T-cell (primary cell): ENCODE measurements at regions not wholly inside any gene's neighbourhood (a gene's known extent, or its start where the extent isn't known, plus 50 kb on each side); places are given as distances from the start of the nearest gene placed in this dataset.

Experiments
- ATAC-seq, 4 experiments: fragments of 200-7000 bp in 3 of 4; fragments of 150-1000 bp in 1 of 4; cut with Tn5 transposase; replicated peaks in 1 of 4; 1 replicate in 3 of 4; 2 replicates in 1 of 4; pipeline ENCODE4 v1.10.0; 2021; ENCODE audit warnings: moderate library complexity in 3 of 4, mild to moderate bottlenecking in 2 of 4, moderate number of reproducible peaks in 1 of 4
- CTCF ChIA-PET, 2 donors: fragments of 300-600 bp; sonication (Branson Sonifier 250); formaldehyde crosslinking; loops; one replicate each; lab custom pipeline; 2022; ENCODE audit warnings: antibody characterized with exemption in 2 of 2; lab: Charles Lee
- POLR2A ChIA-PET, 2 donors: fragments of 300-600 bp; sonication (Branson Sonifier 250); formaldehyde crosslinking; loops; one replicate each; lab custom pipeline; 2022; ENCODE audit warnings: antibody characterized with exemption in 2 of 2; lab: Charles Lee
- DNase-seq, 35 experiments: peaks; one replicate each; pipeline versions ENCODE4 v3.0.0 to v3.0.0-alpha.2; 2013 to 2023
- H3K27ac ChIP-seq: one replicate; pipeline ENCODE4 v1.5.1; 2013; ENCODE audit warnings: low read length
- H3K27me3 ChIP-seq, 2 experiments: replicated peaks in 1 of 2; 1 replicate in 1 of 2; 2 replicates in 1 of 2; pipeline versions ENCODE4 v1.6.1 to v1.7.0; 2013; ENCODE audit warnings: low read length in 1 of 2, mixed read lengths in 1 of 2; ENCODE audit not compliant: control insufficient read depth in 2 of 2, insufficient read depth in 2 of 2; ENCODE audit errors: extremely low read depth in 1 of 2
- H3K36me3 ChIP-seq, 2 donors: 1 replicate in 1 of 2; 2 replicates in 1 of 2; pipeline versions ENCODE4 v1.6.1 to v1.7.0; 2013; ENCODE audit warnings: low read length in 1 of 2; ENCODE audit not compliant: control insufficient read depth in 2 of 2, insufficient read depth in 1 of 2; ENCODE audit errors: extremely low read depth in 1 of 2
- H3K4me1 ChIP-seq, 2 experiments: 1 replicate in 1 of 2; 2 replicates in 1 of 2; pipeline versions ENCODE4 v1.6.1 to v1.7.0; 2013; ENCODE audit warnings: low read length in 2 of 2, mixed read lengths in 1 of 2; ENCODE audit not compliant: insufficient read depth in 2 of 2, control insufficient read depth in 1 of 2; ENCODE audit errors: extremely low read depth in 1 of 2
- H3K4me3 ChIP-seq, 2 donors: 1 replicate in 1 of 2; 2 replicates in 1 of 2; pipeline versions ENCODE4 v1.5.1 to v1.7.0; 2013; ENCODE audit warnings: mild to moderate bottlenecking in 2 of 2, low read length in 1 of 2, moderate library complexity in 1 of 2; ENCODE audit not compliant: control insufficient read depth in 1 of 2; ENCODE audit errors: extremely low read depth in 1 of 2
- H3K9me3 ChIP-seq: 2 replicates; pipeline ENCODE4 v1.7.0; 2013
- H3K27ac Mint-ChIP-seq, 2 donors: one replicate each; pipeline ENCODE4 v1.8.0; 2020 to 2021; ENCODE audit warnings: mild to moderate bottlenecking in 2 of 2, mixed read lengths in 2 of 2
- H3K27me3 Mint-ChIP-seq, 2 donors: one replicate each; pipeline ENCODE4 v1.8.0; 2021 to 2022; ENCODE audit warnings: mixed read lengths in 2 of 2
- H3K36me3 Mint-ChIP-seq: one replicate; pipeline ENCODE4 v1.8.0; 2021; ENCODE audit warnings: mixed read lengths
- H3K4me1 Mint-ChIP-seq, 3 donors: one replicate each; pipeline ENCODE4 v1.8.0; 2020 to 2022; ENCODE audit warnings: mixed read lengths in 3 of 3, mild to moderate bottlenecking in 1 of 3
- H3K4me3 Mint-ChIP-seq, 3 donors: one replicate each; pipeline ENCODE4 v1.8.0; 2020 to 2022; ENCODE audit warnings: mild to moderate bottlenecking in 3 of 3, mixed read lengths in 3 of 3, moderate library complexity in 3 of 3
- H3K9me3 Mint-ChIP-seq, 3 donors: one replicate each; pipeline ENCODE4 v1.8.0; 2020 to 2022; ENCODE audit warnings: mixed read lengths in 3 of 3
- WGBS: methylation state at CpG from one replicate; pipeline ENCODE4 v1.1.5; 2013; ENCODE audit warnings: missing lambda C conversion rate; ENCODE audit not compliant: insufficient coverage; 5-methylcytosine and 5-hydroxymethylcytosine counted together

DNA sequence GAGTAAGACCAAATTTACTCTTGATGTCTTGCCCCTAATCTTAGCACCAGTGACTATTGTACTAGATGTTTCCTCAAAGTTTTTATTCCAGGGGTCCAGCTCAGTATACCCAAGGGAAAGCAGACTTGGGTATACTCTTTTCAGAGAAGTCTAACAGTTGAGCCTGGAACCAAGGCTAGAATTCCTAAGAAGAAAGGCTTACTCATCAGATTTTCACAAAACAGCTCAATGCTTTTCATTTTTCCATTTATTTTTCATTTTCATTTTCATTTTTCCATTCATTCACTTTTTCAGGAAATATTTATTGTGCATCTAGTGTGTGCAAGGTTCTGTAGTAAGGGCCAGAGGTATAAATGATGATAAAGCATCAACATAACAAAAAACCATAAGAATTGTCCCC is 143.2 kb downstream of the PHLDA1 start:
- H3K36me3 ChIP-seq = no peaks in the 10 kb centered on the region
- Mint-ChIP-seq H3K4me3 (no peak overlapping the region), H3K9me3 (no peaks in the 10 kb centered on the region), H3K27me3 (peaks cover 10 to 18% of the 10 kb centered on the region in 2 donors), H3K36me3 (no peaks in the 10 kb centered on the region), H3K4me1 (no peaks in the 10 kb centered on the region), H3K27ac (no peak overlapping the region)
- no peaks in the 10 kb centered on the region for H3K4me1 ChIP-seq
- H3K4me3 ChIP-seq = no peak overlapping the region
- no peaks in the 10 kb centered on the region for H3K27me3 ChIP-seq
- ChIA-PET CTCF (interaction anchor here in 1 of 2 donors (0.6 kb wide), 1 partner anchor 612 kb away, joined by 4 read pairs; no protein-coding TSS in a partner anchor), POLR2A (no interaction called here)
- H3K9me3 ChIP-seq = no peaks in the 10 kb centered on the region
- no peak overlapping the region for H3K27ac ChIP-seq
- ATAC-seq = no peak
- no peak for DNase-seq

DNA sequence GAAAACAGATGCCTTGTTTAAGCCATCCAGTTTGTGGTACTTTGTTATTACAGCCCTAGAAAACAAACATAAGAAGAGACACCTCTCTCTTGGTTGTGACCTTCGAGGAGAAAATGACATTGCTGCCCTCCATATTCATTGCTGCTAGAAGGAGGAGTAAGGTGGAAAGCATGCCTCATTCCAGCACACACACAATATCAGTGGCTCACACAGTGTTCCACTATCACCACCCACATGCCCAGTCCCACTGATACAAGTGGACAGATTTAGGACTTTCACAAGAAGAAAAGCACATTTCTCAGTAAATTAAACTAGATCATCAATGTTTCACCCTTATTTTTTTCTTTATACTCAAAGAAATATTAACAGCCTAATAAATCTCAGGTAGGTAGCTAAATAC is 143.6 kb downstream of the PHLDA1 start:
- Histone ChIP-seq H3K36me3 (no peaks in the 10 kb centered on the region), H3K9me3 (no peaks in the 10 kb centered on the region), H3K4me1 (no peaks in the 10 kb centered on the region), H3K4me3 (no peak overlapping the region), H3K27me3 (no peaks in the 10 kb centered on the region), H3K27ac (no peak overlapping the region)
- H3K36me3 Mint-ChIP-seq = no peaks in the 10 kb centered on the region
- H3K4me3 Mint-ChIP-seq = no peak overlapping the region
- no peaks in the 10 kb centered on the region for H3K4me1 Mint-ChIP-seq
- ChIA-PET CTCF (no interaction called here), POLR2A (no interaction called here)
- no peak for ATAC-seq
- H3K27ac Mint-ChIP-seq = no peak overlapping the region
- WGBS = no CpG with 5 or more reads among the region's 1 CpG
- peaks cover 9 to 21% of the 10 kb centered on the region in 2 donors for H3K27me3 Mint-ChIP-seq
- H3K9me3 Mint-ChIP-seq = no peaks in the 10 kb centered on the region
- DNase-seq = no peak

DNA sequence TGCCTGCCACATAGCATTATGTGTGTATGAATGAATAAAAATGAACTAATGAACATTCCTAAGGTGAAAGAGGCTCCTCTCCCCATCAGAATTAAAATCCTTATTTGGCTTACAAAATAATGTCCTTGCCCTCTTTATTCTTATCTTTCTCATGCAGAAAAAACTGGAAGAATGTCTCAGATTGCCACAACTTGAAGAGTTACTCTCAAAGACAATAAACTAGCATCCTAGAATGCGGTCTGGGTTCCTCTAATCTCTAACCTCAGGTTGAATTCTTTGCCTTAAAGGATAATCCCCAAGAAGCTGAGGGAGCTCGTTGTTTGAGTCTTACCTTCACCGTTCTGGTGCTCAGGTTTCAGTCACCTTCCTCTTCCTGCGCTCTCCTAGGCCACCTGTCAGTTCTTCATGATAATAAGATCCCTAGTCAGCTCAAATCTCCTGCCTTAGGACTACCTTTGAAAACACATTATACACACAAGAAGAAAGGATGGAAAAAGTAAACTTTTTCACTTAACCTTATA is 147.1 kb downstream of the PHLDA1 start:
- Mint-ChIP-seq H3K36me3 (no peaks in the 10 kb centered on the region), H3K9me3 (no peaks in the 10 kb centered on the region), H3K27me3 (peaks cover 2 to 14% of the 10 kb centered on the region in 2 donors), H3K4me3 (no peak overlapping the region), H3K27ac (no peak overlapping the region), H3K4me1 (no peaks in the 10 kb centered on the region)
- no peak overlapping the region for H3K27ac ChIP-seq
- CTCF ChIA-PET = no interaction called here
- POLR2A ChIA-PET = no interaction called here
- no peak overlapping the region for H3K4me3 ChIP-seq
- no peak for DNase-seq
- ATAC-seq = no peak
- no peaks in the 10 kb centered on the region for H3K36me3 ChIP-seq
- 85% methylated on average over 3 of the region's 4 CpGs for WGBS
- H3K27me3 ChIP-seq = no peaks in the 10 kb centered on the region
- no peaks in the 10 kb centered on the region for H3K4me1 ChIP-seq
- H3K9me3 ChIP-seq = no peaks in the 10 kb centered on the region

DNA sequence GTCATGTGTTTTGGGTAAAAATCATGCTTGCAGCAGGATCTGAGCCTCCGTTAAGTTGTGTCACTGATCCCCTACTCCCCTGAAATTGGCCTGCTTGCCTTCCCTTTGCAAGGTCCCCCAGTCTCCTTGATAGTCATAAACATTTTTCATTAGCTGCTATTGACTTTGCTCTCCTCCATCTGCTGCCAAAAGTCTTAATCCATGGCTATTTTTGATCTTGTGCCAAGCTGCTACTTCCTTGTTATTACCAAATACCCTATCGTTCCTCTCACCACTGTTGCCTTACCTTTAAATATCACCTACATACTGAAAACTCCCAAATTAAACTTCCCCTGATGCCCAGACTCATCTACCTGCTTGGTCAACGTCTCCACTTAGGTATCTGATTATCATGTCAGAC is 148.3 kb downstream of the PHLDA1 start:
- Histone ChIP-seq H3K4me1 (no peaks in the 10 kb centered on the region), H3K36me3 (no peaks in the 10 kb centered on the region), H3K4me3 (no peak overlapping the region), H3K27me3 (no peaks in the 10 kb centered on the region), H3K27ac (no peak overlapping the region), H3K9me3 (no peaks in the 10 kb centered on the region)
- H3K27me3 Mint-ChIP-seq = peaks cover 2 to 6% of the 10 kb centered on the region in 2 donors
- no peak overlapping the region for H3K27ac Mint-ChIP-seq
- H3K4me1 Mint-ChIP-seq = no peaks in the 10 kb centered on the region
- CTCF ChIA-PET = no interaction called here
- no peak for ATAC-seq
- H3K4me3 Mint-ChIP-seq = no peak overlapping the region
- no peak for DNase-seq
- no peaks in the 10 kb centered on the region for H3K9me3 Mint-ChIP-seq
- H3K36me3 Mint-ChIP-seq = no peaks in the 10 kb centered on the region
- POLR2A ChIA-PET = interaction anchor here in 1 of 2 donors (0.5 kb wide), 1 partner anchor 18 kb away, joined by 3 read pairs; no protein-coding TSS in a partner anchor
- 59% methylated on average over 3 of the region's 3 CpGs for WGBS

DNA sequence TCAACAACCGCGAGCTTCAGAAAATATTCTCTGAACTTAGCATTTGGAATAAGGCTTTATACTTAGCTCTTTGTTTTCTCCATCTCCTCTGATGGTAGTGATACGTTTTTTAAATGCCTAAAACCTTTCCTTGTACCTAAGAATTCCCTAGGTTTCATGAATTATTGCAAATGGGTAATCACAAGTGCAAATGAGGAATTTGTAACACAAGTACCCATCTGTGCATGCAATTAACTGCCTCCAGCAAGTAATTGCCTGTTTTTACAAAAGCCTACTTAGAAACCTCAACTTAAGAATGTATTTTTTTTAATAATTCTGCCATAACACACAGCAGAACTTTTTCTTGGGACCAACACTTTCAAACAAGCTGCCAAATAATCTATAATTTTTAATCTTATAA is 149.2 kb downstream of the PHLDA1 start:
- Mint-ChIP-seq H3K9me3 (no peaks in the 10 kb centered on the region), H3K36me3 (no peaks in the 10 kb centered on the region), H3K27me3 (peaks cover 2 to 6% of the 10 kb centered on the region in 2 donors), H3K4me3 (no peak overlapping the region), H3K27ac (no peak overlapping the region), H3K4me1 (no peaks in the 10 kb centered on the region)
- Histone ChIP-seq H3K4me1 (no peaks in the 10 kb centered on the region), H3K36me3 (no peaks in the 10 kb centered on the region), H3K9me3 (no peaks in the 10 kb centered on the region), H3K27me3 (no peaks in the 10 kb centered on the region), H3K27ac (no peak overlapping the region), H3K4me3 (no peak overlapping the region)
- WGBS = no CpG with 5 or more reads among the region's 3 CpGs
- POLR2A ChIA-PET = no interaction called here
- ATAC-seq = no peak
- CTCF ChIA-PET = no interaction called here
- DNase-seq = no peak

DNA sequence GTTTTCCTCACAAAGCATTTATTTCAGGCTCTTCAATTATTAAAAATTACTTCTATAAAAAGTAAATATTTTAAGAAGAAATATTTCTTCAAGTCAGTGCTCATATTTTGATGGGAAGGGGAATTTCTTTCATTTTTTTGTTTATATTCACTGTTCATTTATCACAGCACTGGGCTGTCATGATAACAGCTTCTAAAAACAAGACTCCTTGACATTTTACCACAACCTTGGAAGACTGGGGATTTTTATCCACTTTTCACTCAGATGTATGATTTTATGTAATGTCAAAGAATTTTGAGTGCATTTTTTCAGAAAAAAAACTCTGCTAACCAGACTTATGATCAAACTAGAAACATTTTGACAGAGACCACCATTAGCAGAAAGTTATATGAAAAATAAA is 149.7 kb downstream of the PHLDA1 start:
- ChIA-PET CTCF (no interaction called here), POLR2A (no interaction called here)
- H3K27me3 ChIP-seq = no peaks in the 10 kb centered on the region
- Mint-ChIP-seq H3K27ac (no peak overlapping the region), H3K4me3 (no peak overlapping the region), H3K4me1 (no peaks in the 10 kb centered on the region), H3K9me3 (no peaks in the 10 kb centered on the region), H3K27me3 (peaks cover 2 to 6% of the 10 kb centered on the region in 2 donors), H3K36me3 (no peaks in the 10 kb centered on the region)
- no peak for DNase-seq
- H3K36me3 ChIP-seq = no peaks in the 10 kb centered on the region
- no peak for ATAC-seq
- no peak overlapping the region for H3K27ac ChIP-seq
- no peak overlapping the region for H3K4me3 ChIP-seq
- no peaks in the 10 kb centered on the region for H3K9me3 ChIP-seq
- H3K4me1 ChIP-seq = no peaks in the 10 kb centered on the region
